ENCODE measurements at regions not wholly inside any gene's neighbourhood (a gene's known extent, or its start where the extent isn't known, plus 50 kb on each side); places are given as distances from the start of the nearest gene placed in this dataset.
"Not testable (repeated sequence)": the region's sequence is repeated elsewhere in the genome, so short reads cannot be mapped to it uniquely, and the experiment has no call there.

DNA sequence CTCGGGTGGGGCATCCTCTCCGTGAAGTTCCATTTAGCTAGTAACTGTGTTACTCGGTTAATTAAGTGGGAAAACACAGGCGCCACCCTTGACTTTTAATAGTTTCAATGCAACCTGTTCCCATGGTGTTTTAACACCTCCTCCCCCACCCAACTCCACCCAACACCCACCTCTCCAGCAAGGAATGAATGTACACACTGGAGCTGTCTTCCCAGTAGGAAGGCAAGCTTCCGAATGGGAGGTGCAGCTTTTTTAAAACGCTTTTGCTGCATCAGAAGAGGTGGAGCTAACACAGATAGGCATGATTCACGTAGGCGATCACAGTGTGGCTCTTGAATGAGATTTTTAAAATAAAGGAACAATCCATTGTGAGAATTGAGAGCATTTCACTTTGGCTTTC, 73.8 kb upstream of the AGAP1 start:
- no peak for DNase-seq (ENCODE audit: low read depth, low spot score)

DNA sequence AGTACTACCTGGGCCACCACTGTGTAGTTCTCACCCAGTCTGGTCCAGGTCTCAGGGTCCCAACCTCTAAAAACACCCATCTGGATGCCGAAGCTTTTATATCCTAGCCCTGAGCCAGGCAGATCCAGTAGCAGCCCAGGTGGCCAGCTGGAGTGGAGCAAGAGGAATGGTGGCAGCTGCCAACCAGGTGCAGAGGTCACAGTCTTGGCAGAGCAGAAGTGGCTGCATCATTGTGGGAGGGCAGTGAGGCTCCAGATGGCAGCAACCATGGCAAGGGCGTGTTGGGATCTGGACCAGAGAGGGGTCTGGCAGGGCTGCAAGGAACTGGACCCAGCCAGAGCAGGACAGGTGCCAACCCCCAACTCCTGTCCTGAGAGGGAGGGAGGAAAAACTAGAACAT, 72.2 kb upstream of the AGAP1 start:
- DNase-seq (ENCODE audit: low read depth, low spot score), result no peak
- H3K27ac ChIP-seq, result no peak overlapping the region

More for the DNA sequence above, 73.8 kb upstream of the AGAP1 start:
- H3K27ac ChIP-seq, result no peak overlapping the region

DNA sequence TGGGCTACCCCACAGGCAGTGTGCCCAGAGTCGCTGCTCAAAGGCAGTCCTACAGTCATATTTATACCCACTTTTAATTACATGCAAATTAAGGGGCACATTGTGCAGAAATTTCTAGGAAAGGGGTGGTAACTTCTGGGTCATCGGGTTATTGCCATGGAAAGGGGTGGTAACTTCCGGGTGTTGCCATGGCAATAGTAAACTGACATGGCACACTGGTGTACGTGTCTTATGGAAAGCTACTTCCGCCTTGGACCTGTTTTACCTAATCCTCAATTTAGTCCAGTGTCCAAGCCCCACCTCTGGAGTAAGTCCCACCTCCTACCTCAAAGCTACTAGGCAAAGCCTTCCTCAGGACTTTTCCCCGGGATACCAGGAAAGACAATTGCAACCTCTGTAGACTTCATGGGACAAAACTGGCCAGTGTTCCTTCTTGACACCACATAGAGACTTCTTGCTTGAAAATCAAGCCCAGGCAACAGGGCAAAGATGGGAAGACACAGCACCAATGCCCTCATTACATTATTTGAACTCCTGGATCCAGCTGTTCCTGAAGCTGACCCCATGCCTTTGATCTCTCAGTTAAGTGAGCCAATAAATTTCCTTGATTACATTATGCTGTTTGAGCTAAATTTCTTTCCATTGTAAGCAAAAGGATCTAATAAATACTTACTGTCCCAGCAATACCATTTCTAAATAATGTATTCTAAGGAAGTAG, 63.3 kb upstream of the AGAP1 start:
- no peak for DNase-seq (ENCODE audit: low read depth, low spot score)
- H3K27ac ChIP-seq, result no peak overlapping the region

DNA sequence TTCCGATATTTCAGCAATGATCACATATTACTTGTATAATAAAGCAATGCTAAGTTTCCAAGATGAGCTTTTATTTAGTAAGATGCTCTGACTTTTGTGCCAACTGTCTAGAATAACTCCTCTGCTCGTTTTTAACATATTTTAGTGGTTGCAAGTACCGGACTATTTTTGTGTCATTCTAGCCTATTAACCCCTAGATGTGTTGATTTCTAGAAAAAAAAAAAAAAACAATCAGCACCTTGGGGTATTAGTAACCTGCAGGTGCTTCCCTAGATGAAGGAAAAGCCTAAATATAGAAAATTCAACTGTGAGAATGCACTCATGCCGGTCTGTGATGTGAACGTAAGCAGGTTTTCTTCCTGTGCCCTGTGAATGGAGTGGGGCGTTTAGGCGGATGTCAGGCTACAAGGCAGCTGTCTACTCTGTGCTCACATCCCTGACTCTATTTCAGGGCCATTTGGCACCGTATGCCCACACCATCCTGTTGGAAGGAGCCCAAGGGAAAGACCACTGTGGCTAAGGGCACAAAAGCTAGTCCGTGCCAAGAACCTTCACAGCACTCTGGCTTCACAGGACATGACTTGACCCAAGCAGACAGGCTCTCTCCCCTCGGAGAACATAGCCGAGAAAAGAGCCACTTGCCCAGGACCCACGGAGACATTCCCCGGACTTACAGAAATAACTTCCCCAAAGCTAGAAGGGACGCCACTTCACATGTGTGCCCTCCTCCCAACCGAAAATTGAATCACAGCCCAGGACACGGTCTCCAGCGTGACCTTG, 60.9 kb upstream of the AGAP1 start:
- DNase-seq (ENCODE audit: low read depth, low spot score), result no peak
- no peak overlapping the region for H3K27ac ChIP-seq

DNA sequence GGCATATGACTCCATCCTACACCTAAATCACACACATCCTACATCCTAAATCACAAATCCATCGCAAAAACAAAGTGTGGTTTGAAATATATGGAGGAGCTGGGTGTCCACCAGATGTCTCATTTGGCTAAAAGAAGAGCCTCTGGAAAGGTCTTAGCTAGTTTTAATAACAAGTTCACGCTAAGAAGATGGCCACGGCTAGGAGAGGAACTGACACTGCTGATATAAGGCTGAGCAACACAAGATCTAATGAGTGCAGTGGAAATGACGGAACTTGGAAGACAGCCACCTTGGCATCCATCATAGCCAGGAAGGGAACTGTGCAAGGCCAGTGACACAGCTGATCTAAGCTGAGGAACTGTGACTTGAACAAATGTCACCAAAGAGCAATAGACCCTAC, 60.0 kb upstream of the AGAP1 start:
- no peak for DNase-seq (ENCODE audit: low read depth, low spot score)
- no peak overlapping the region for H3K27ac ChIP-seq

DNA sequence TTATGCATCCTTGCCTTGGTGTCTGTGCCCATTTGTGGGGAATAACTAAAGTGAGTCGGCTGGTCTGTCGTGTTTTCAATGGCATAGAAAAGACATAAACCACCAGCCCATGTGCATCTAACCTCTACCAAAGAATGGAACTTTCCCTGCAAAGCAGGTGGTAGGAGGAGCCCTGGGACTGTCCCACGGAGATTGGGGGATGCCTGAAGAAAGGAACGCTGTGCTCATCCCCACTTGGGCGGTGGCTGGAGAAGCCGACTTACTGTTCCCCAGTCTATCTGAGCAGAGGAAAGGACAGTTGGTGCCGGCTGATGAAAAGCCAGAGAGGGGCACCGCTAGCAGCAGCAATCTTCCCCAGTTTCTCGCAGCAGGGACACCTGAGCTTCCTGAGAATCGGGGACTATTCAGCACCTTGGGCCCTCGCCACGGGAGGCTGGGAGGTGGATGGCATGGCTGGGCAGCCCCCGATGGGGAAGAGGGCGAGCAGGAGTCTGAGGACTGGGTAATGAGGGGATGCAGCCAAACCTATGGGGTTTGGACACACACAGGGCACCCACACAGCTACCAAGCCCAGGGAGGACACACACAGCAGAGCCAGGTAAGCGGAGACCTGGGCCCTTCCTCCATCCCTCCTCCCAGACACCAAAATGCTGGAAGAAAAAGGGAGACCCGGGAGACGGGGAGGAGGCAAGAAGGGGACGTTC, 53.7 kb upstream of the AGAP1 start:
- H3K27ac ChIP-seq, result no peak overlapping the region
- DNase-seq (ENCODE audit: low read depth, low spot score), result no peak

DNA sequence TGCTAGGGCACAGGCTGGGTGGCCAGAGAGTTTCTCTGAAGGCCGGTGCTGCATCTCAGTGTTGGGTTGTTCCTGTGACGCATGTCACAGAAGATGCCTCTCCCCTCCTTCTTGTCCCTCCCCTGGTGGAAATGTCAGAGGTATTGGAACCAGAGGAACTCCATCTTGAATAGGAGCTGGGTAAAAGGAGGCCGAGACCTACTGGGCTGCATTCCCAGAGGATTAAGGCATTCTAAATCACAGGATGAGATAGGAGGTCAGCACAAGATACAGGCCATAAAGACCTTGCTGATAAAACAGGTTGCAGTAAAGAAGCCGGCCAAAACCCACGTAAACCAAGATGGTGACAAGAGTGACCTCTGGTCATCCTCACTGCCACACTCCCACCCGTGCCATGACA, 50.3 kb upstream of the AGAP1 start:
- not testable (repeated sequence) for DNase-seq (ENCODE audit: low read depth, low spot score); H3K27ac ChIP-seq

All from epithelial cell of prostate (primary cell).